NCI-H2227 (cell line): ENCODE measurements at regions not wholly inside any gene's neighbourhood (a gene's known extent, or its start where the extent isn't known, plus 50 kb on each side); places are given as distances from the start of the nearest gene placed in this dataset.
"Not testable (repeated sequence)": the region's sequence is repeated elsewhere in the genome, so short reads cannot be mapped to it uniquely, and the experiment has no call there.

Source experiments
- DNase-seq: peaks from one replicate; lab custom pipeline; 2025; ENCODE audit not compliant: unreplicated experiment; lab: John Stamatoyannopoulos, UW

- DNase-seq = no peak
Measured at GRCh38 chr9:29199975-29200374, 1626.7 kb upstream of the C9orf72 start.

- no peak for DNase-seq
Measured at GRCh38 chr9:29200650-29201049, 1627.4 kb upstream of the C9orf72 start.

GRCh38 chr9:29203244-29203930, 1630.1 kb upstream of the C9orf72 start:
- DNase-seq = no peak

- DNase-seq = no peak
Measured at GRCh38 chr9:29208670-29209069, 1635.4 kb upstream of the C9orf72 start.

- no peak for DNase-seq
Measured at GRCh38 chr9:29209748-29210291, 1636.5 kb upstream of the C9orf72 start.

- DNase-seq = no peak
Measured at GRCh38 chr9:29211003-29211579, 1637.8 kb upstream of the C9orf72 start.

GRCh38 chr9:29211580-29212396, 1638.5 kb upstream of the C9orf72 start:
- DNase-seq = peak; percentile 64

GRCh38 chr9:29212397-29213387, 1639.4 kb upstream of the C9orf72 start:
- peak; percentile 2 for DNase-seq

- peak; percentile 28 for DNase-seq
Measured at GRCh38 chr9:29213417-29214153, 1640.3 kb upstream of the C9orf72 start, which contains the start of gene LINGO2. Gene LINGO2 (minus strand): TSS chr9:29213601.

GRCh38 chr9:29214154-29214689, 1640.9 kb upstream of the C9orf72 start:
- peak; percentile 28 for DNase-seq

GRCh38 chr9:29214690-29215253, 1641.5 kb upstream of the C9orf72 start:
- DNase-seq = no peak

- DNase-seq = no peak
Measured at GRCh38 chr9:29217966-29218365, 1644.7 kb upstream of the C9orf72 start.

- no peak for DNase-seq
Measured at GRCh38 chr9:29220596-29221251, 1647.4 kb upstream of the C9orf72 start.

- no peak for DNase-seq
Measured at GRCh38 chr9:29228558-29228957, 1655.3 kb upstream of the C9orf72 start.

GRCh38 chr9:29230931-29231330, 1657.7 kb upstream of the C9orf72 start:
- no peak for DNase-seq

GRCh38 chr9:29233193-29233592, 1659.9 kb upstream of the C9orf72 start:
- DNase-seq = no peak

- no peak for DNase-seq
Measured at GRCh38 chr9:29241320-29241719, 1668.0 kb upstream of the C9orf72 start.

- no peak for DNase-seq
Measured at GRCh38 chr9:29245351-29245750, 1672.1 kb upstream of the C9orf72 start.

GRCh38 chr9:29270400-29270799, 1697.1 kb upstream of the C9orf72 start:
- DNase-seq = not testable (repeated sequence)
